ENCODE measurements at regions not wholly inside any gene's neighbourhood (a gene's known extent, or its start where the extent isn't known, plus 50 kb on each side); places are given as distances from the start of the nearest gene placed in this dataset.

DNA sequence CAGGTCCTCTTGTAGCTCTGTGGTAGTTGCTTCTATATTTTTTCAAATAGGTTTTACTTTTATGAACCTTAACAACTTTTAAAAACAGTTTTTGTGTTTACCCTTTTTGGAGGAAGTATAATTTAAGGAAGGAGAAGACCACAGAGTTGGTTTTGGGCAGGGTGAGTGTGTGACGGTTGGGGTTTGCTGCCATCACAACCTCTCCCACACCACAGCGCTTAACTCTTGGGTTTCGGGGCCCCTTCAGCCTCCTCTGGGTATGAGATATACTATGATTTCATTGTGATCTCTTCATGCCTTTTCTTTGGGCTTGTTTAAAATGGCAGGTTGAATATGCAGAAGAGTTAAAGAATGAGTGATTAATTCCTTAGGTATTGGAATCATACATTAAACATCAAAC is 228.7 kb upstream of the CRY1 start:
- TF ChIP-seq ZFP30 (CRISPR knock-in tag; IDR thresholded peaks at IDR 0.05) = no peak
- TF ChIP-seq PPARA (CRISPR knock-in tag; IDR thresholded peaks at IDR 0.05; ENCODE audit: borderline replicate concordance) = no peak
- TF ChIP-seq, protein P1, sequence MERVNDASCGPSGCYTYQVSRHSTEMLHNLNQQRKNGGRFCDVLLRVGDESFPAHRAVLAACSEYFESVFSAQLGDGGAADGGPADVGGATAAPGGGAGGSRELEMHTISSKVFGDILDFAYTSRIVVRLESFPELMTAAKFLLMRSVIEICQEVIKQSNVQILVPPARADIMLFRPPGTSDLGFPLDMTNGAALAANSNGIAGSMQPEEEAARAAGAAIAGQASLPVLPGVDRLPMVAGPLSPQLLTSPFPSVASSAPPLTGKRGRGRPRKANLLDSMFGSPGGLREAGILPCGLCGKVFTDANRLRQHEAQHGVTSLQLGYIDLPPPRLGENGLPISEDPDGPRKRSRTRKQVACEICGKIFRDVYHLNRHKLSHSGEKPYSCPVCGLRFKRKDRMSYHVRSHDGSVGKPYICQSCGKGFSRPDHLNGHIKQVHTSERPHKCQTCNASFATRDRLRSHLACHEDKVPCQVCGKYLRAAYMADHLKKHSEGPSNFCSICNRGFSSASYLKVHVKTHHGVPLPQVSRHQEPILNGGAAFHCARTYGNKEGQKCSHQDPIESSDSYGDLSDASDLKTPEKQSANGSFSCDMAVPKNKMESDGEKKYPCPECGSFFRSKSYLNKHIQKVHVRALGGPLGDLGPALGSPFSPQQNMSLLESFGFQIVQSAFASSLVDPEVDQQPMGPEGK (CRISPR knock-in tag; IDR thresholded peaks at IDR 0.05; ENCODE audit: borderline replicate concordance) = no peak
- no peak for TF ChIP-seq ZNF70 (CRISPR knock-in tag; IDR thresholded peaks at IDR 0.05)
- no peak for TF ChIP-seq CSRNP3 (CRISPR knock-in tag; IDR thresholded peaks at IDR 0.05)
- TF ChIP-seq ARNTL (CRISPR knock-in tag; IDR thresholded peaks at IDR 0.05; ENCODE audit: borderline replicate concordance, low read depth) = no peak
- TF ChIP-seq ISL1 (CRISPR knock-in tag; IDR thresholded peaks at IDR 0.05) = no peak
- no peak for TF ChIP-seq BACH2 (CRISPR knock-in tag; IDR thresholded peaks at IDR 0.05; ENCODE audit: borderline replicate concordance)
- no peak for TF ChIP-seq ESRRG (CRISPR knock-in tag; IDR thresholded peaks at IDR 0.05)
- TF ChIP-seq ZFP3 (CRISPR knock-in tag; IDR thresholded peaks at IDR 0.05) = no peak
- TF ChIP-seq RARB (CRISPR knock-in tag; IDR thresholded peaks at IDR 0.05) = no peak
- no peak for TF ChIP-seq TCF4 (CRISPR knock-in tag; IDR thresholded peaks at IDR 0.05; ENCODE audit: borderline replicate concordance)
- no peak for TF ChIP-seq ZNF8 (CRISPR knock-in tag; IDR thresholded peaks at IDR 0.05)
- TF ChIP-seq, protein P2, sequence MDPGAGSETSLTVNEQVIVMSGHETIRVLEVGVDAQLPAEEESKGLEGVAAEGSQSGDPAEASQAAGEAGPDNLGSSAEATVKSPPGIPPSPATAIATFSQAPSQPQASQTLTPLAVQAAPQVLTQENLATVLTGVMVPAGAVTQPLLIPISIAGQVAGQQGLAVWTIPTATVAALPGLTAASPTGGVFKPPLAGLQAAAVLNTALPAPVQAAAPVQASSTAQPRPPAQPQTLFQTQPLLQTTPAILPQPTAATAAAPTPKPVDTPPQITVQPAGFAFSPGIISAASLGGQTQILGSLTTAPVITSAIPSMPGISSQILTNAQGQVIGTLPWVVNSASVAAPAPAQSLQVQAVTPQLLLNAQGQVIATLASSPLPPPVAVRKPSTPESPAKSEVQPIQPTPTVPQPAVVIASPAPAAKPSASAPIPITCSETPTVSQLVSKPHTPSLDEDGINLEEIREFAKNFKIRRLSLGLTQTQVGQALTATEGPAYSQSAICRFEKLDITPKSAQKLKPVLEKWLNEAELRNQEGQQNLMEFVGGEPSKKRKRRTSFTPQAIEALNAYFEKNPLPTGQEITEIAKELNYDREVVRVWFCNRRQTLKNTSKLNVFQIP (CRISPR knock-in tag; IDR thresholded peaks at IDR 0.05; ENCODE audit: borderline replicate concordance, low read depth) = no peak
